OCI-LY7 (cell line): ENCODE measurements at regions not wholly inside any gene's neighbourhood (a gene's known extent, or its start where the extent isn't known, plus 50 kb on each side); places are given as distances from the start of the nearest gene placed in this dataset.

Source experiments
- BruUV-seq: library from RNA; stranded (reverse); fragments of 400-500 nt; replicated peaks from 2 replicates; lab custom pipeline; 2021; lab: Mats Ljungman, UMichigan
- CTCF ChIA-PET: fragments of 300-600 bp; sonication (Branson Sonifier 250); formaldehyde crosslinking; loops from one replicate; lab custom pipeline; 2022; ENCODE audit warnings: antibody characterized with exemption; ENCODE audit not compliant: unreplicated experiment; lab: Charles Lee
- POLR2A ChIA-PET: fragments of 300-600 bp; sonication (Branson Sonifier 250); formaldehyde crosslinking; loops from one replicate; lab custom pipeline; 2022; ENCODE audit warnings: antibody characterized with exemption; lab: Charles Lee
- DNase-seq: peaks from one replicate; pipeline ENCODE4 v3.0.0-alpha.2; 2015; ENCODE audit warnings: low spot score
- H2AFZ ChIP-seq: fragments of 200-600 bp; sonication (generic), shearing (Covaris generic); 2 replicates; pipeline ENCODE4 v1.6.1; 2014; ENCODE audit warnings: mild to moderate bottlenecking, antibody characterized with exemption, low read length, moderate library complexity
- H3K27ac ChIP-seq: fragments of 200-600 bp; sonication (generic); 2 replicates; pipeline ENCODE4 v1.5.1; 2014; ENCODE audit warnings: mixed run types, low read depth, mild to moderate bottlenecking, moderate library complexity, low read length, inconsistent platforms; ENCODE audit not compliant: poor library complexity, severe bottlenecking
- H3K36me3 ChIP-seq: fragments of 200-600 bp; sonication (generic); 2 replicates; pipeline ENCODE4 v1.6.1; 2014; ENCODE audit warnings: mild to moderate bottlenecking, antibody characterized with exemption, low read length, moderate library complexity, mixed read lengths; ENCODE audit not compliant: insufficient read depth
- H3K4me1 ChIP-seq: fragments of 200-600 bp; sonication (generic); 2 replicates; pipeline ENCODE4 v1.5.1; 2014; ENCODE audit warnings: mild to moderate bottlenecking, low read length; ENCODE audit not compliant: insufficient read depth, poor library complexity, severe bottlenecking
- H3K4me2 ChIP-seq: fragments of 200-600 bp; sonication (generic); 2 replicates; pipeline ENCODE4 v1.6.1; 2014; ENCODE audit warnings: mild to moderate bottlenecking, low read length
- H3K4me3 ChIP-seq: fragments of 200-600 bp; sonication (generic); 2 replicates; pipeline ENCODE4 v1.5.1; 2014; ENCODE audit warnings: mild to moderate bottlenecking, low read depth, low read length; ENCODE audit not compliant: poor library complexity, severe bottlenecking
- H3K79me2 ChIP-seq: fragments of 200-600 bp; sonication (generic); 2 replicates; pipeline ENCODE4 v1.6.1; 2016; ENCODE audit warnings: low read depth, mild to moderate bottlenecking, low read length, moderate library complexity, mixed read lengths; ENCODE audit not compliant: insufficient read depth
- H3K9me2 ChIP-seq: fragments of 200-600 bp; sonication (generic); 2 replicates; pipeline ENCODE4 v1.6.1; 2016; ENCODE audit warnings: mild to moderate bottlenecking, low read length, mixed read lengths; ENCODE audit not compliant: insufficient read depth
- H3K9me3 ChIP-seq: fragments of 200-600 bp; sonication (generic); 2 replicates; pipeline ENCODE4 v1.6.1; 2014; ENCODE audit warnings: mild to moderate bottlenecking, mixed run types, low read length, mixed read lengths
- H4K20me1 ChIP-seq: fragments of 200-600 bp; sonication (generic); 2 replicates; pipeline ENCODE4 v1.6.1; 2014; ENCODE audit warnings: mild to moderate bottlenecking, antibody characterized with exemption, low read length, moderate library complexity, mixed read lengths; ENCODE audit not compliant: insufficient read depth
- CTCF ChIP-seq: fragments of 200-600 bp; sonication (generic); conservative IDR thresholded peaks from 2 replicates; pipeline ENCODE4 v1.5.1; 2014; ENCODE audit warnings: mild to moderate bottlenecking, antibody characterized with exemption, low read length, moderate library complexity, mixed read lengths
- EZH2phosphoT487 ChIP-seq: fragments of 200-600 bp; sonication (generic); IDR thresholded peaks from 2 replicates; pipeline ENCODE4 v1.6.1; 2018; ENCODE audit warnings: low read depth, borderline replicate concordance, mild to moderate bottlenecking, mixed run types, antibody characterized with exemption, low read length, moderate library complexity, mixed read lengths
- intact Hi-C: fragments of 100-400 bp; cut with micrococcal nuclease; formaldehyde crosslinking; loops from one replicate; pipeline ENCODE4 v1.10.0; 2022; ENCODE audit not compliant: unreplicated experiment

GRCh38 chr5:2587189-2588031, 164.1 kb downstream of the IRX2 start:
- Histone ChIP-seq H3K79me2 (no peaks in the 10 kb centered on the region), H3K4me3 (no peak overlapping the region), H3K9me2 (no peaks in the 10 kb centered on the region), H3K9me3 (no peaks in the 10 kb centered on the region), H3K27ac (no peak overlapping the region), H3K36me3 (no peaks in the 10 kb centered on the region), H3K4me2 (no peak overlapping the region), H3K4me1 (no peaks in the 10 kb centered on the region), H2AFZ (no peak overlapping the region), H4K20me1 (no peaks in the 10 kb centered on the region)
- ChIA-PET POLR2A (no interaction called here), CTCF (no interaction called here)
- TF ChIP-seq EZH2phosphoT487, result no peak
- BruUV-seq, result no TSS peak
- no peak for DNase-seq
- intact Hi-C loops, result no loop called here

- no peak for DNase-seq
- no peaks in the 10 kb centered on the region for H3K79me2 ChIP-seq
- H3K4me1 ChIP-seq, result no peaks in the 10 kb centered on the region
- H3K4me2 ChIP-seq, result no peak overlapping the region
- no peak overlapping the region for H2AFZ ChIP-seq
- no peak for TF ChIP-seq EZH2phosphoT487
- no peak for TF ChIP-seq CTCF
- POLR2A ChIA-PET, result no interaction called here
- H3K27ac ChIP-seq, result no peak overlapping the region
- intact Hi-C loops, result no loop called here
- no peak overlapping the region for H3K4me3 ChIP-seq
- H3K9me2 ChIP-seq, result no peaks in the 10 kb centered on the region
- BruUV-seq, result no TSS peak
- H3K9me3 ChIP-seq, result no peaks in the 10 kb centered on the region
- H4K20me1 ChIP-seq, result no peaks in the 10 kb centered on the region
- CTCF ChIA-PET, result no interaction called here
- no peaks in the 10 kb centered on the region for H3K36me3 ChIP-seq
Observed at GRCh38 chr5:2586016-2586715, 165.3 kb downstream of the IRX2 start.

- Histone ChIP-seq H3K9me3 (no peaks in the 10 kb centered on the region), H3K27ac (no peak overlapping the region), H3K36me3 (no peaks in the 10 kb centered on the region), H3K79me2 (no peaks in the 10 kb centered on the region), H3K9me2 (no peaks in the 10 kb centered on the region), H4K20me1 (no peaks in the 10 kb centered on the region), H3K4me2 (no peak overlapping the region), H3K4me1 (no peaks in the 10 kb centered on the region), H3K4me3 (no peak overlapping the region), H2AFZ (no peak overlapping the region)
- no TSS peak for BruUV-seq
- intact Hi-C loops, result no loop called here
- CTCF ChIA-PET, result no interaction called here
- POLR2A ChIA-PET, result no interaction called here
- DNase-seq, result no peak
- TF ChIP-seq EZH2phosphoT487, result no peak
- no peak for TF ChIP-seq CTCF
Observed at GRCh38 chr5:2584579-2585269, 166.8 kb downstream of the IRX2 start.
